HG03175 (cell line): ENCODE measurements at regions not wholly inside any gene's neighbourhood (a gene's known extent, or its start where the extent isn't known, plus 50 kb on each side); places are given as distances from the start of the nearest gene placed in this dataset.
"Not testable (repeated sequence)": the region's sequence is repeated elsewhere in the genome, so short reads cannot be mapped to it uniquely, and the experiment has no call there.

ENCODE experiments used
- ATAC-seq: cut with Tn5 transposase; IDR thresholded peaks from one replicate; pipeline ENCODE4 v1.9.1; 2021; ENCODE audit warnings: mild to moderate bottlenecking, moderate library complexity; ENCODE audit not compliant: unreplicated experiment

DNA sequence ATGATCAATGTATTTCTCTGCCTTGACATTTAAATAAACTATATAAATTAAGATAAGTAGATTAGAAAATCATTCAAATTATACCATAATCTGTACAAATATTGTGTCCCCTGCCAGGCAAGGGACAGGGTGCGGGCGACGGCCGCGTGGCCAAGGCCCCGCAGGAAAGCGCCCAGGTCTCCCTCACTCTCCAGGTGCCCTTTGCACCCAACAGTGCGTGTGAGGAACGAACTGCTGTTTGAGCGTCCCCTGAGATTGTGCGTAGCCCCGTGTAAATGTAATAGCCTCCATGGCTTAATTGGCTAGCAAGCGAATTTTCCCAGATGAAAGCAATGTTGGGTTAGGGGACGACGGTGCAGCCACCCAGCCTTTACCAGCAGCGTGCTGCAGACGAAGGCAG, 161.4 kb downstream of the SYT15 start:
- not testable (repeated sequence) for ATAC-seq

DNA sequence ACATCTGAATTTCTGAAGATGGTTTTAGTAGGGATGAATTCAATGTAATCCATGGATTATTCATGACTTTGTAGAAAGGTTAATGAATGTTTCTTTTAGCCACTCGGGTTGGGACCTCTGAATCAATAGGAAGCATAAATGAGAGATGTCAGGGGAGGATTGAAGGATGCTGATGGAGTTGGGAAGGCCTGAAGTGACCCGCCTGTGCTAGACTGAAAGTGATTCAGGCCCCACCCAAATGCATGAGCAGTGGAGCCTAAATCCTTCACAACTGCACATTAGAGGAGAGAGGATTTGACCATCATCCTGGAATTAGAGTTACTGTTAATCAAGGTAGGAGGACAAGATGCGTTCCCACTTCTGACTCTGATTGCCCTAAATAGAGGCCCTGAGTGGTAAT, 162.2 kb upstream of the PTPN20 start:
- ATAC-seq = peak; percentile 18

DNA sequence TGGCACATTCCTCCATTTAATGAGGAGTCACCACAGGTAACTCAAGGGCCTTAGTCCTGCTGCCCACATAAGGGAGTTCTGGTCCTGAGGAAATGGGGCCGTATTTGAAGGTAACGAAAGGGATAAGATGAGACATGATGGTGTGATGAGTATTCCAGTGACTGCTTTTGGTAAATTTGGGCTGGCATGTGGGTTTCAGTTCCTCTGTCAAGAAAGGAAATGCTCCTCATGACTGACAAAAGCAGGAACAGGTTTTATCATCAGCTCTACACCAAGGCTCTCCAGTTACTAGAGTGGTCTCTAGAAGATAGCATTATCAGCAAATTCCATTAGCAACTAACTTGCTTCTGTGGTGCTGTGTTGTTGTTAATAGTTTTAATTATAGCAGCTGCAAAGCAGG, 161.8 kb upstream of the PTPN20 start:
- ATAC-seq = peak; percentile 71

DNA sequence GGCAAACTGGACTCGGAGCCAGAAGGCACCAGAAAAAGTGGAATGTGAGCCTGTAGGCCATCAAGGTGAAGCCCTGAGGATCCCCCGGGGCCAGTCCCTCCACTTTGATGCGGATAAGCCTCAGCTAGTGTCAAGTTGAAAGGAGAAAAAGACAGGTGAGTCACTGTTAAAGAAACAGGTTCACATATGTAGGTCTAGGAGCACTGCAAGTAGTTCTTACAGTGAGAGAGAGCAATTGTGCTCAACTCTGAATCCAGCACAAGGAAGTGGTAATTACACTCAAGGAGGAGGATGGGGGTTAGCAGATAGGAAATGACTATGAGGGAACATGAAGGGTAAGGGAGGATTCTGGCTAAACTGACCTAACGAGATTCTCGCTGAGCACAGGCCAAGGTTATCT, 157.5 kb upstream of the PTPN20 start:
- ATAC-seq = not testable (repeated sequence)

DNA sequence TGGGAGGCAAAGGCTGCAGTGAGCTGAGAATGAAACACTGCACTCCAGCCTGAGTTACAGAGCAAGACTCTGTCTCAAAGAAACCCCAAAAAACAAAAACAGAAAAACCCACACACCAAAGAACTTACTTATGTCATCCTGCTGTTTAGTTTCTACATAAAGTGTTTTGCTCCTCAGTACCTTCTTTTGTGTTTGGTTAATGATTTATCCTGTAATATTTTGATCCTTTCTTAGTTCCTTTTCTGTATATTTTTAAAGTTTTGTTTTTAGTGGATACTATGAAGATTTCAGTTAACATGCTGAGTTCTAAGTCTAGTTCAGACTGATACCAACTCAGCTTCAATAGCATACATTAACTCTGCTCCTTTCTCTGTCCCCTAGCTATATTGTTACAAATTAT, 149.8 kb upstream of the PTPN20 start:
- ATAC-seq = peak; percentile 94

DNA sequence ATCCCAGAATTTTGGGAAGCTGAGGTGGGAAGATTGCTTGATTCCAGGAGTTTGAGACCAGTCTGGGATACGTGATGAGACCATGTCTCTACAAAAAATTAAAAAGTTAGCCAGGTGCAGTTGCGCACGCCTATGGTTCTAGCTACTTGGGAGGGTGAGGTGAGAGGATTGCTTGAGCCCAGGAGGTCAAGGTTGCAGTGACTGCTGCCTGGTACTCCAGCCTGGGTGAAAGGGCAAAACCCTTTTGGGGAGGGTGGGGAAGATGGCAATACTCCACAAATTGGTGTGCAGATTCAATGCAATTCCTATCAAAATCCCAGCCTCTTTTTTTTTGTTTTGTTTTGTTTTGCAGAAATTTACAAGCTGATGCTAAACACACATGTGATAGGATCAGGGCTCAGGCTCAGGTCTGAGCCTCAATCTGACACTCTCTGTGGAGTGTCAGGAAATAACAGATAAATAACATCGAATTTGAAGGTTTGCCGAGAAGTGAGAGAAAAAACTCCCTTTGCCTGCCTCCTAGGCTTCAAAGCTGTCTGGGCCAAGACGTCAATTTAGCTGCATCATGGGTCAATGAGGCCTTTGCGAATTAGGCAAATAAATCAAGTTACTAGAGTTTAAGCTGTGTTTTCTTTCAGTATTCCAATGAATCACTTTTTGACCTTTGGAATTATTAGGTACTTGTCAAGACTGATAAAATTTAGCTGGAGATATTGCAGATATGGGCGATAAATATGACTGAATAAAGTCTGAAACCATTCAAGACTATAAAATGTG, 142.5 kb upstream of the PTPN20 start:
- ATAC-seq = not testable (repeated sequence)

DNA sequence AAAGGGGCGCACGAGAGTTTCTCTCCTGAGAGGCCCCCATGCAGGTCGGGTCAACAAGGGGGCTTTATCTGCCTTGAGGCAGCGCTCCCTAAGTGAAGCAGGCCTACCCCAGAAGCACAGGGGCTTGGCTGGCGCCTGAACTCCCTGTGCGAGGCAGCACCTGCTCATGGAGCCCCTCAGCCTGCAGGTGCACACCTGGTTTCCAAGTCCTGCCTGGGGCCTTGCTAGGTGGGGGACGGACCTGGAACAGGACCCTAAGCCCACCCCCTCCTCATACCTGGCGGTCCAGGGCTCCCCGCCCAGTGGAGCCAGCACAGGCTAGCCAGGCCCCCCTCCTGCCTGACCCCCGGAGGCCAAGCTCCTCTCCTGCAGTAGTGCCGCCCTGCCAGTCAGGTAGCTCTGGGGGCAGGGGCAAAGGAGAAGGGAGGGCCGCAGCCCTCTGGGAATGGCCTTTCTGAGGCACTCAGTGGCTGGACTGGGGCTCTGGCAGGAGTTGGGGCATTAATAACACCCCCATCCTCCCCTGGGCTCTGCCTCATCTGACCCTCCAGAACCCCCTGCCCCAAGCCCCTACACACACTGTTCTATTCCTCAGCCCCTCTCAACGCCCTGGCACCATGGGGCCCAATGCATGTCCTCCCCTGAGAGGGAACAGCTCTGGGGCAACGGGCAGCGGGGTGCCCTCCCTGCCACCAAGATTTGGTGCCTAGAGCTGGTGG, 137.9 kb upstream of the PTPN20 start:
- ATAC-seq = not testable (repeated sequence)

DNA sequence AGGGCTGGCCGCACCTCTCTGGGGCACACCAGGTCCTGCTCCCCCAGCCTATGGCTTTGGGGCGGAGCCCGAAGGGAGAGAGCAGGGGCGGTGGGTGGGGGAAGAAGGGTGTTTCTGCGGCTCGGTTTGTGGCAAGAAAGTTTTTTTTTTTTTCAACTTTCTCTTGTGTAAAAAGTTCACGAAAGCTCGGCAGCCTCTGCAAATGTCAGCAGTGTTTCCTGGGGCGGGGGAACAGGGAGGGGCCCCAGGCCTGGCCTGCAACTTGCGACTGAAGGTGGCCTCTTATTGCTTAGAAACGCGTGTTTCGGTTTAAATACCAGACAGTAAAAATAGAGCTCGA, 137.4 kb upstream of the PTPN20 start:
- not testable (repeated sequence) for ATAC-seq

DNA sequence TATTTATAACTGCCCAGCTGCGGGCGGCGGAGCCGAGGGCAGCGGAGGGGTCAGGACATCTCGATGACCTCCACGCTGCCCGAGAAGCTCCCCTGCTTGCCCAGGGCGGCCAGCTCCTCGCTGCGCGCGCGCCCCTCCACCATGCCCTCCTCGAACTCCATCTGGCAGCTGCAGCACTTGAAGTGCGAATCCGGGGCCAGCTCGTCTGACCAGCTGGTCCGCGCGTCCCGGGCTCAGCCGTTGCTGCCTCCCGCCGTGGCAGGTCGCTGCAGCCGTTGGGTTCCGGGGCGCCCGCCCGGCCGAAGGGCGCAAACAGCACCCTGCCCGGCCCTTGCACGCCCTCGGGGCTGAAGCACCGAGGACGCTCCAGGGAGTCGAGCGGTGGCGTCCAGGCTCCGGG, 136.9 kb upstream of the PTPN20 start:
- not testable (repeated sequence) for ATAC-seq

DNA sequence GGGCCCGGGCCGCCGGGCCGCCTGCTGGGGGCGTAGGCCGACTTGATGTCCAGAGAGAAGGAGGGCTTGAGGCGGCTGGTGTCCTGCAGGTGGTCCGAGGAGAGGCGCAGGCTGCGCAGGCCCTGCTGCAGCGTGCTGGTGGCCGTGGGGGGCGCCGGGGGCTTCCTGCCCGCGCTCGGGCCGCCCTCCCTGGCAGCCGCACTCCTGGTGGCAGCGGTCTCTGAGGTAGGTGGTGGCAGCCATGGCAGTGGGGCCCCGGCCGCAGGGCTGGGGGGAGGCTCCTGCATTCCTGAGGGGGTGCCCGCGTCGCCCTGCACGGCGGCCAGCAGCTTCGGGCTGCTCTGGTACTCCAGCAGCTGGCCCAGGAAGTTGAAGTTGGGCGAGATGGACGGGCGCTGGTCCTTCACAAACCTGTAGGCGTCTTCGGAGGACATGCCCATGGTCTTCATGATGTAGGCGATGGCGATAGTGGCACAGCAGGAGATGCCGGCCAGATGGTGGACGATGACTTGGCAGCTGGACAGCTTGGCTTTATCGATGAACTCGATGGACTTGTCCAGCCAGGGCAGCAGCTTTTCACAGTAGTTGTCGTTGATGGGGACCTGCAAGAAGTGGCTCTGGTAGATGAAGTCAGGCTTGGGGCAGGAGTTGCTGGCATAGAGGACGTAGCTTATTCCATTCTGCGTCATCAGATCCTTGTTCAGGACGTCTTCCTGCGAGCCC, 136.1 kb upstream of the PTPN20 start:
- not testable (repeated sequence) for ATAC-seq

DNA sequence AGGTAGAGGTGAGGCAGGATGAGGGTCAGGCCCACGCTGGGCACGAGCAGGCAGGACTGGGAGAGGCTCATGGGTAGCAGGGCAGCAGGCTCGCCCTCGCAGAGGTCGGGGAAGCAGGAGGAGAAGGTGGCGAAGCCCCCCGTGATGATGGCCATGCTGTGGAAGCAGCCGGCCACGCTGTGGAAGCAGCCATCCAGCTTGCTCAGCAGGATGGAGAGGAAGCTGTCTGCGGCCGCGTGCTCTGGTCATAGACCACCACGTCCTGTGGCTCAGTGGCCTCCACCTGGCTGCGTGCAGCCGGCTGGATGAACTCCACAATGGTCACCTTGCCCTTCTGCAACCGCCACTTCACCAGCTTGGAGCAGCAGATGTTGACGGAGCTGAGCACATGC, 135.6 kb upstream of the PTPN20 start:
- not testable (repeated sequence) for ATAC-seq

DNA sequence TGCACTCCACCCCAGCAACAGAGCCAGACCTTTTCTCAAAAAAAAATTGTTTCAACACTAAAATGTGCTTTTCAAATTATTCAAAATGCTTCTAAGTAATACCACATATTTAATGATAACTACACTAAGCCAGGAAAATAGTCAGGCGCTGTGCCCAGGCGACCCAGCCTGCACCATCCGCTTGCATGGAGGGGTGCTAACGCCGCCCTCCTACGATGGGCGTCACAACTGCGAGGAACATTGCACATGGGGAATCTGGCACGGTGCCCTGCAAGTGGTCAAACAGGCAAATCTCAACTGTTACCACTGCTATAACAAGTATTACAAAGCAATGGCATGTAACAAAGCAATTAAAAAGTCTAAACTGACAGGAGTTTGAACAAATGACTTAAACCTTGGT, 131.7 kb upstream of the PTPN20 start:
- not testable (repeated sequence) for ATAC-seq

DNA sequence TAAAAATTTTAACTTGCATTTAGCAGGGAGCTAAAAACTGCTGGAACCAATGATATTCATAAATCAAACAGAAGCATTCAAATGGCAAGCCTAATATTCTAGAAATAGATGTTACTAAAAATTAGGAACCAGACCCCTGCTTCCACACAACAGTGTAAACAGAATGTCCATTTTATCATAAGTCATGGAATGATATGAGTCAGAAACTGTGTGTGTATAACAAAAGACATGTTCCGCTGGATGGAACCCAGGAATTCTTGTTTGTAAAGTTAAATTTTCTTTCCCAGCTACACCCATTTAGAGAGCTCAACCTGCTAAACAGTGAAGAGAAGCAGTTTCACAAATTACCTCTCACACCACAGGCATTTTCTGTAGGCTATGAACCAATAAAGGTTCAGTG, 131.1 kb upstream of the PTPN20 start:
- not testable (repeated sequence) for ATAC-seq

DNA sequence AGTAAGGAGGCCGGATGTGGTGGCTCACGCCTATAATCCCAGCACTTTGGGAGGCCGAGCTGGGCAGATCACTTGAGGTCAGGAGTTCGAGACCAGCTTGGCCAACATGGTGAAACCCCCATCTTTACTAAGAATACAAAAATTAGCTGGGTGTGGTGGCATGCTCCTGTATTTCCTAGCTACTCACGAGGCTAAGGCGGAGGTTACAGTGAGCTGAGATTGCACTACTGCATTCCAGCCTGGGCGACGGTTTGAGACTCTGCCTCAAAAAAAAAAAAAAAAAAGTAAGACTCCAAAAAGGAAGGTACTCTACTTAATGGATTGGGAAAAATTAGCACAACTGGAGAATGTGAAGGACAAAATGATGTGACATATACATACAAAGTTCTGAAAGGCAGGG, 130.2 kb upstream of the PTPN20 start:
- not testable (repeated sequence) for ATAC-seq

DNA sequence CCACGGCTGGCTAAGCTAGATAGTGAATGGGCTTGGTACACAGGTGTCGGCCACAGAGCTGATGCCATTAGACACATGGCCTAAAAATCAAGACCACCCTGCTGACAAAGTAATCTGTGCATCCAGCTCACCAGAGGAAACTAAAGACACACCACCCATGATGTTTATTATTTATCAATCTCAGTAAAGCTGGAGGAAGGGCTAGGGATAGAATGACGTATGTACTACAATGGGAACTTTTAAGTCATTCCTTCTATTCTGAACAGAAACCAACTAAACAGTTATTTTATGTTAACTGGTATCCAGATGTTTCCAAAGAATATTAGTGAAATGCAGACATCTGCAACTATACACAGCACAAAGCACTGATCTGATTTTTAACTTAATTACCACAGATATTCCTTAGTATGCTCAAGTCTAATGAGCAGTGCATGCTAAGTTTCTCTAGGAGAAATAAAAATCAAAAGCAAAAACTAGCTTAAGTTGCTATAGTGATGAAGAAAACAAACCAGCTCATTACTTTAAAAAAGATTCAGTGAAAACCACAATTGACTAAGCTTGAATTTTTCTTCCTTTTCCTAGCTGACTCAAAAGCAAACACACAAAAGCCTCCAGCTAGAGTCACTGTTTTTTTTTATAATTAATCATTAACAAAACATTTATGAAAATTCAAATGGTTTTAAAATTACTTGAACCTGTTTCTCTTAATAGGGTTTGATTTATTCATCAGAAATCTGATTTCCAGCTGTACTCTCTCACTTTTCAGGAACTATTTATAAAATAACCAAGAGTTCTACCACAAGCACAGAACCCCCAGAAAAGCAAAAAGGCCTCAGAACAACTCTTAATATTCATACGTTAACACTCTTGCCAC, 129.0 kb upstream of the PTPN20 start:
- ATAC-seq = peak; percentile 50

DNA sequence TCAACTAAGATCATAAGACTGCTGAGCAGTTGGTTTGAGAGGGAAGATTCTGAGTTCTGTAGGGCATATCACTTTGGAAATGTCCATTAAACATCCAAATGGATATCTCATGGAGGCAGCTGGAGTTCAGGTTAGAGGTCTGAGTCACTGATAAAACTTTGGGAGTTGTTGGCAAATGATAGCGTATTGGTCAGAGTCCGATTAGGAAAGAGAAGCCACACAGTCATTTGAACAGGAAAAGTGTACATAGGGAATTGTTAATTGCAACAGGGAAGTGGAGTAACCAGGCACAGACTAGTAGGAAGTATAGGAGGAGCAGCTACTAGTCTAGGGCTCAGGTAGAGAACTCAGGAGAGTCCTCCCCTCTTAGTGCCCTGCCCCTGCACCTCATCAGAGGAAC, 126.6 kb upstream of the PTPN20 start:
- ATAC-seq = not testable (repeated sequence)

DNA sequence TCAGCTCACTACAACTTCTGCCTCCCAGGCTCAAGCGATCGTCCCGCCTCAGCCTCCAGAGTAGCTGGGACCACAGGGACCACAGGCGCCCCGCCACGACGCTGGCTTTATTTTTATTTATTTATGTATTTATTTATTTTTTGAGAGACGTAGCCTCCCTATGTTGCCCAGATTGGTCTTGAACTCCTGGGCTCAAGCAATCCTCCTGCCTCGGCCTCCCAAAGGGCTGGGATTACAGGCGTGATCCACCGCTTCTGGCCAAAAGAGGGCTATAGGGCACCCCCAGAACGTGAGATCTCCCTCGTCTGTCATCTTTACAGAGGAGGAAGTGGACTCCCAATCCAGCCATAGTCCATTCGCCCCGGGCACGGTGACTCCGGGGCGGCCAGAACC, 125.1 kb upstream of the PTPN20 start:
- ATAC-seq = not testable (repeated sequence)

DNA sequence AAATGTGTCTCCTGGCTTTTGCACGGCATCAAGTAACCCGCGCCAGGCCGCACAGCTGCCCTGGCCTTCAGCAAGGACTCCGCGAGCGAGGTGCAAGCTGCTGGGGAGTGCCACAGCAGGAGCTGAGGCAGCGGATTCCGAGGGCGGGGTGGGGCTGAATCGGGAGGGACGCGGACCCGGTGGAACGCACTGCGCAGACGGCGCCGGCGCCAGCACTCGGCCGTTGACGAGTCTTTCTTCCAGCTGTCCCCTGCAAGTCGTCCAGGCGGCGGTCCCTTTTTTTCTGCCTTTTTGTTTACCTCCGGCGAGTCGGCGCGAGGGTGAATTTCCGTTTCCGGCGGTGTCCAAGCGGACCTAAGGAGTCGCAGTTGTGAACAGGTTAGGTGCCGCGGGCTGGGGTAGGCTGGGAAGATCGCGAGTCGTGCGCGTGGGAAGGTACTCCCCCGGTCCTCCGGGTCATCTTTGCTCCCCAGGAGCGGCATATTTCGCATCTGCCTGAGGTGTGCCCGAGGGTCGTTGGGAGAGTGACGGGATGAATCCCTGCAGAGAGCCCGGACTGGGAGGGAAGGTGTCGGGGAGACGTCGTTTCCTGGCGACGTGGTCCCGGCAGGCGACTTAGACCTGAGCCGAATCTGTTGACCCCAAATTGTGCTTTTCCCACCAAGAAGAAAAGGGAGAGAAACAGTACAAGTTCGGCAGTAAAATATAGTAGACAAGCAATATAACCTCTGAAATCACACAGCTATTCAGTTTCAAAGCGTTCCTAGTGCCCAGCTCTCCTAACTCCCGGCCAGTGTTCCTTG, 124.5 kb upstream of the PTPN20 start:
- peak; percentile 72 for ATAC-seq

DNA sequence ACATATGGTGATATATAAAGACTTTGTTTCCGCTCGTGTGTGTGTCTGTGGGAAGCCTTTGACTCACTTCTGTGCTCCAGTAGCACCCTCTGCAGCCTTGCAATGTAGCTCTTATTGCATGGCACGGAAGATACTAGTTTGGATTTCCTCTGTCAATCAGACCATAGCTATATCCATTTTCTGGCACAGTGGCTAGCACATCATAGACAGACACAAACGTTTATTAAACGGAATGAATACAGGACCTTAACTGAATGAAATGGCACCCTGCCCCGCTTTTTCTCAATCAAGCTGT, 124.0 kb upstream of the PTPN20 start:
- ATAC-seq = no peak

DNA sequence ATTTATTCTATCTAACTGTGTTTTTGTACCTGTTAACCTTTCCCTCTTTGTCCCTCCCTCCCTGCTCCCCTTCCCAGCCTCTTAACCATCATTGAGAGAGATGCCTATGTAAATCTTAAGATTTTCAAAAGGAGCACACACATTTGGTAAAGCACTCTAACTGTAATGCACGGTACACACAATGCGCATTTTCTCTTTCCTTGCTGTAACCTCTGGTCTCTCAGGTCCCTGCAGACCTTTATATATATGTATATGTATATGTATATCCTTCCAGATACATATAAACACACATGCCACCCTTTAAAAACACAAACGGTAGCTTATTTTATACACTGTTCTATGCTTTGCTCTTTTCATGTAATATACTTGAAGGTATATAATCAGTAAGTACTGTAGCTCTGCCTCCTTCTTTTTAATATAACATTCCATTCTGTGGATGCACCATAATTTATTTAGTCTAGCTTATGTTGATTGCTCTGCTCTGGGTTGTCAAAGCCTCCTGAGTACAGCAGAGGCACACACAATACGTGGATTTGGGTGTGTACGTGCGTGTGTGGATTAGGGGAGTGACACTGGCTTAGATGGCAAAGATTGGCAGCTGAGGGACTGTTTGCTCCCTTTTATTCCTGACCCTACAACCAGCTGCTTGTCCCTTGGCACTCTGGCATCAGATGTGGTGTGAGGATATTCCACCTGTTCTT, 118.4 kb upstream of the PTPN20 start:
- not testable (repeated sequence) for ATAC-seq
